T-helper 1 cell treated with Interleukin-12 subunit alpha and Interleukin-12 subunit beta and Interleukin-4 antibody, amounts not matched to agents 30 μg/mL and 1 μg/mL, for 36 hours (primary cell): ENCODE measurements at regions not wholly inside any gene's neighbourhood (a gene's known extent, or its start where the extent isn't known, plus 50 kb on each side); places are given as distances from the start of the nearest gene placed in this dataset.

Experiments
- H3K27ac Mint-ChIP-seq: one replicate; pipeline ENCODE4 v1.8.0; 2021; ENCODE audit warnings: mild to moderate bottlenecking, mixed read lengths
- H3K27me3 Mint-ChIP-seq: one replicate; pipeline ENCODE4 v1.8.0; 2021; ENCODE audit warnings: low read depth, mixed read lengths
- H3K36me3 Mint-ChIP-seq: one replicate; pipeline ENCODE4 v1.8.0; 2021; ENCODE audit warnings: low read depth, mixed read lengths
- H3K4me1 Mint-ChIP-seq: one replicate; pipeline ENCODE4 v1.8.0; 2021; ENCODE audit warnings: low read depth, mixed read lengths
- H3K4me3 Mint-ChIP-seq: one replicate; pipeline ENCODE4 v1.8.0; 2021; ENCODE audit warnings: mild to moderate bottlenecking, moderate library complexity, mixed read lengths
- H3K9me3 Mint-ChIP-seq: one replicate; pipeline ENCODE4 v1.8.0; 2021; ENCODE audit warnings: mixed read lengths

GRCh38 chr9:84557751-84558150 lies 111.8 kb upstream of the NTRK2 start:
- Mint-ChIP-seq H3K27me3 (peaks cover 3% of the 10 kb centered on the region), H3K4me3 (no peak overlapping the region), H3K9me3 (no peaks in the 10 kb centered on the region), H3K36me3 (no peaks in the 10 kb centered on the region), H3K4me1 (no peaks in the 10 kb centered on the region), H3K27ac (no peak overlapping the region)

- no peak overlapping the region for H3K4me3 Mint-ChIP-seq
- no peak overlapping the region for H3K27ac Mint-ChIP-seq
- no peaks in the 10 kb centered on the region for H3K9me3 Mint-ChIP-seq
- no peaks in the 10 kb centered on the region for H3K27me3 Mint-ChIP-seq
- H3K4me1 Mint-ChIP-seq = no peaks in the 10 kb centered on the region
- no peaks in the 10 kb centered on the region for H3K36me3 Mint-ChIP-seq
These were observed 105.8 kb upstream of the NTRK2 start for GRCh38 chr9:84563691-84564090.

- Mint-ChIP-seq H3K27me3 (no peaks in the 10 kb centered on the region), H3K9me3 (no peaks in the 10 kb centered on the region), H3K27ac (no peak overlapping the region), H3K4me3 (no peak overlapping the region), H3K4me1 (no peaks in the 10 kb centered on the region), H3K36me3 (no peaks in the 10 kb centered on the region)
These were observed 101.7 kb upstream of the NTRK2 start for GRCh38 chr9:84567805-84568204.

- Mint-ChIP-seq H3K27me3 (no peaks in the 10 kb centered on the region), H3K36me3 (no peaks in the 10 kb centered on the region), H3K4me1 (no peaks in the 10 kb centered on the region), H3K9me3 (no peaks in the 10 kb centered on the region), H3K4me3 (no peak overlapping the region), H3K27ac (no peak overlapping the region)
These were observed 98.9 kb upstream of the NTRK2 start for GRCh38 chr9:84570482-84571154.

- H3K4me1 Mint-ChIP-seq = no peaks in the 10 kb centered on the region
- H3K27me3 Mint-ChIP-seq = no peaks in the 10 kb centered on the region
- no peak overlapping the region for H3K4me3 Mint-ChIP-seq
- no peak overlapping the region for H3K27ac Mint-ChIP-seq
- no peaks in the 10 kb centered on the region for H3K9me3 Mint-ChIP-seq
- H3K36me3 Mint-ChIP-seq = no peaks in the 10 kb centered on the region
These were observed 96.4 kb upstream of the NTRK2 start for GRCh38 chr9:84573083-84573482.

GRCh38 chr9:84575705-84576104 lies 93.8 kb upstream of the NTRK2 start:
- H3K27ac Mint-ChIP-seq = no peak overlapping the region
- no peak overlapping the region for H3K4me3 Mint-ChIP-seq
- no peaks in the 10 kb centered on the region for H3K9me3 Mint-ChIP-seq
- H3K36me3 Mint-ChIP-seq = no peaks in the 10 kb centered on the region
- H3K27me3 Mint-ChIP-seq = no peaks in the 10 kb centered on the region
- H3K4me1 Mint-ChIP-seq = no peaks in the 10 kb centered on the region

GRCh38 chr9:84583866-84584265 lies 85.7 kb upstream of the NTRK2 start:
- no peak overlapping the region for H3K4me3 Mint-ChIP-seq
- H3K4me1 Mint-ChIP-seq = no peaks in the 10 kb centered on the region
- no peaks in the 10 kb centered on the region for H3K9me3 Mint-ChIP-seq

GRCh38 chr9:84586662-84587061 lies 82.9 kb upstream of the NTRK2 start:
- H3K27me3 Mint-ChIP-seq = no peaks in the 10 kb centered on the region
- H3K4me3 Mint-ChIP-seq = no peak overlapping the region
- H3K9me3 Mint-ChIP-seq = no peaks in the 10 kb centered on the region
- no peak overlapping the region for H3K27ac Mint-ChIP-seq
- no peaks in the 10 kb centered on the region for H3K36me3 Mint-ChIP-seq
- H3K4me1 Mint-ChIP-seq = no peaks in the 10 kb centered on the region

More at GRCh38 chr9:84583866-84584265, 85.7 kb upstream of the NTRK2 start:
- no peaks in the 10 kb centered on the region for H3K36me3 Mint-ChIP-seq
- no peaks in the 10 kb centered on the region for H3K27me3 Mint-ChIP-seq
- no peak overlapping the region for H3K27ac Mint-ChIP-seq

- no peaks in the 10 kb centered on the region for H3K27me3 Mint-ChIP-seq
- no peak overlapping the region for H3K27ac Mint-ChIP-seq
- no peaks in the 10 kb centered on the region for H3K4me1 Mint-ChIP-seq
- no peaks in the 10 kb centered on the region for H3K9me3 Mint-ChIP-seq
- no peaks in the 10 kb centered on the region for H3K36me3 Mint-ChIP-seq
- H3K4me3 Mint-ChIP-seq = no peak overlapping the region
These were observed 82.4 kb upstream of the NTRK2 start for GRCh38 chr9:84587153-84587552.

- Mint-ChIP-seq H3K36me3 (no peaks in the 10 kb centered on the region), H3K4me1 (no peaks in the 10 kb centered on the region), H3K27ac (no peak overlapping the region), H3K9me3 (no peaks in the 10 kb centered on the region), H3K4me3 (no peak overlapping the region), H3K27me3 (no peaks in the 10 kb centered on the region)
These were observed 80.0 kb upstream of the NTRK2 start for GRCh38 chr9:84589542-84589941.

- no peaks in the 10 kb centered on the region for H3K4me1 Mint-ChIP-seq
- H3K36me3 Mint-ChIP-seq = no peaks in the 10 kb centered on the region
- H3K4me3 Mint-ChIP-seq = no peak overlapping the region
- H3K9me3 Mint-ChIP-seq = no peaks in the 10 kb centered on the region
- H3K27ac Mint-ChIP-seq = no peak overlapping the region
- H3K27me3 Mint-ChIP-seq = no peaks in the 10 kb centered on the region
These were observed 78.8 kb upstream of the NTRK2 start for GRCh38 chr9:84590706-84591105.

GRCh38 chr9:84592918-84593317 lies 76.6 kb upstream of the NTRK2 start:
- H3K27me3 Mint-ChIP-seq = no peaks in the 10 kb centered on the region
- peaks cover 6% of the 10 kb centered on the region for H3K4me1 Mint-ChIP-seq
- no peak overlapping the region for H3K27ac Mint-ChIP-seq
- H3K36me3 Mint-ChIP-seq = no peaks in the 10 kb centered on the region
- H3K4me3 Mint-ChIP-seq = no peak overlapping the region
- H3K9me3 Mint-ChIP-seq = peaks cover 8% of the 10 kb centered on the region

GRCh38 chr9:84593352-84593751 lies 76.2 kb upstream of the NTRK2 start:
- Mint-ChIP-seq H3K36me3 (no peaks in the 10 kb centered on the region), H3K4me1 (peaks cover 6% of the 10 kb centered on the region), H3K9me3 (peaks cover 8% of the 10 kb centered on the region), H3K4me3 (no peak overlapping the region), H3K27me3 (no peaks in the 10 kb centered on the region), H3K27ac (no peak overlapping the region)

- no peaks in the 10 kb centered on the region for H3K36me3 Mint-ChIP-seq
- H3K9me3 Mint-ChIP-seq = peaks cover 8% of the 10 kb centered on the region
- no peak overlapping the region for H3K27ac Mint-ChIP-seq
- peak overlapping the region; percentile 8 for H3K4me3 Mint-ChIP-seq
- no peaks in the 10 kb centered on the region for H3K27me3 Mint-ChIP-seq
- H3K4me1 Mint-ChIP-seq = peaks cover 6% of the 10 kb centered on the region
These were observed 72.4 kb upstream of the NTRK2 start for GRCh38 chr9:84597131-84597530.

GRCh38 chr9:84598921-84599636 lies 70.5 kb upstream of the NTRK2 start:
- no peaks in the 10 kb centered on the region for H3K36me3 Mint-ChIP-seq
- H3K9me3 Mint-ChIP-seq = peaks cover 8% of the 10 kb centered on the region
- H3K4me1 Mint-ChIP-seq = peaks cover 6% of the 10 kb centered on the region
- no peak overlapping the region for H3K4me3 Mint-ChIP-seq
- no peak overlapping the region for H3K27ac Mint-ChIP-seq
- no peaks in the 10 kb centered on the region for H3K27me3 Mint-ChIP-seq
